SHP77 treated with DMSO at 0.1 percent for 48 hours (cell line): ENCODE measurements at regions not wholly inside any gene's neighbourhood (a gene's known extent, or its start where the extent isn't known, plus 50 kb on each side); places are given as distances from the start of the nearest gene placed in this dataset.
"Not testable (repeated sequence)": the region's sequence is repeated elsewhere in the genome, so short reads cannot be mapped to it uniquely, and the experiment has no call there.

Source experiments
- DNase-seq: peaks from one replicate; lab custom pipeline; 2025; lab: John Stamatoyannopoulos, UW

GRCh38 chr7:152905949-152906348 lies 146.4 kb downstream of the ACTR3B start:
- no peak for DNase-seq

- no peak for DNase-seq
Observed at GRCh38 chr7:152907042-152907761, 147.7 kb downstream of the ACTR3B start.

GRCh38 chr7:152909280-152909679 lies 149.7 kb downstream of the ACTR3B start:
- DNase-seq = no peak

GRCh38 chr7:152909683-152910544 lies 150.4 kb downstream of the ACTR3B start:
- no peak for DNase-seq

- DNase-seq = no peak
Observed at GRCh38 chr7:152910545-152911225, 151.1 kb downstream of the ACTR3B start.

- DNase-seq = no peak
Observed at GRCh38 chr7:152911226-152911560, 151.6 kb downstream of the ACTR3B start.

GRCh38 chr7:152911922-152912321 lies 152.4 kb downstream of the ACTR3B start:
- DNase-seq = no peak

GRCh38 chr7:152912511-152912910 lies 153.0 kb downstream of the ACTR3B start:
- no peak for DNase-seq

- DNase-seq = no peak
Observed at GRCh38 chr7:152913492-152913891, 153.9 kb downstream of the ACTR3B start.

GRCh38 chr7:152914014-152914844 lies 154.7 kb downstream of the ACTR3B start:
- DNase-seq = no peak

GRCh38 chr7:152914845-152915102 lies 155.2 kb downstream of the ACTR3B start:
- DNase-seq = not testable (repeated sequence)

- no peak for DNase-seq
Observed at GRCh38 chr7:152922318-152923081, 162.9 kb downstream of the ACTR3B start.

- no peak for DNase-seq
Observed at GRCh38 chr7:152923711-152924110, 164.2 kb downstream of the ACTR3B start.

GRCh38 chr7:152924238-152924637 lies 164.7 kb downstream of the ACTR3B start:
- no peak for DNase-seq

GRCh38 chr7:152924826-152925411 lies 165.4 kb downstream of the ACTR3B start:
- DNase-seq = no peak

GRCh38 chr7:152925412-152926147 lies 166.0 kb downstream of the ACTR3B start:
- DNase-seq = no peak

- no peak for DNase-seq
Observed at GRCh38 chr7:152931633-152932032, 172.1 kb downstream of the ACTR3B start.

- DNase-seq = no peak
Observed at GRCh38 chr7:152937282-152937681, 177.7 kb downstream of the ACTR3B start.

- not testable (repeated sequence) for DNase-seq
Observed at GRCh38 chr7:152946616-152947015, 187.1 kb downstream of the ACTR3B start.

GRCh38 chr7:152947686-152948085 lies 188.1 kb downstream of the ACTR3B start:
- DNase-seq = no peak
